K562 (cell line): ENCODE measurements at regions not wholly inside any gene's neighbourhood (a gene's known extent, or its start where the extent isn't known, plus 50 kb on each side); places are given as distances from the start of the nearest gene placed in this dataset.

Source experiments
- ATAC-seq: fragments of 200-7000 bp; cut with Tn5 transposase; 3 replicates; pipeline ENCODE4 v1.9.1; 2020; ENCODE audit warnings: moderate library complexity
- BruUV-seq: library from RNA; stranded (reverse); fragments of 400-500 nt; replicated peaks from 2 replicates; lab custom pipeline; 2021; lab: Mats Ljungman, UMichigan
- CTCF ChIA-PET: fragments of 300-600 bp; formaldehyde crosslinking; extraction: SDS; loops from one replicate; lab custom pipeline; 2021; ENCODE audit warnings: low intra/inter-chr PET ratio; lab: Yijun Ruan, JAX
- POLR2A ChIA-PET: fragments of 300-600, 350-650 bp; sonication (Branson Sonifier 250); formaldehyde crosslinking; extraction: SDS; loops from one replicate; lab custom pipeline; 2021; ENCODE audit warnings: antibody characterized with exemption, inconsistent platforms; lab: Yijun Ruan, JAX
- DNase-seq, 4 experiments: peaks; one replicate each; pipeline versions ENCODE4 v3.0.0 to v3.0.0-alpha.2; 2011 to 2018; ENCODE audit warnings: low spot score in 3 of 4, mixed read lengths in 3 of 4; ENCODE audit errors: extremely low read depth in 1 of 4
- FAIRE-seq: peaks from 2 replicates; lab custom pipeline; 2011; peaks lifted over from hg19 to GRCh38; lab: Jason Lieb, UNC
- H2AFZ ChIP-seq: 2 replicates; pipeline ENCODE4 v1.6.0; 2011; ENCODE audit warnings: low read depth, low read length, control low read depth, inconsistent platforms
- H3K27ac ChIP-seq: fragments of 200-600 bp; 3 replicates; pipeline ENCODE4 v1.8.0; 2011; ENCODE audit warnings: low read depth, mild to moderate bottlenecking, control low read depth, inconsistent platforms, low read length, moderate library complexity, mixed read lengths; ENCODE audit errors: extremely low read depth
- H3K27me3 ChIP-seq, 2 experiments: fragments of 300-600 bp in 1 of 2; 2 replicates in 1 of 2; 3 replicates in 1 of 2; pipeline versions ENCODE4 v1.6.0 to v1.8.0; 2011; ENCODE audit warnings: inconsistent platforms in 2 of 2, low read length in 2 of 2, mild to moderate bottlenecking in 1 of 2, mixed read lengths in 1 of 2, moderate library complexity in 1 of 2; ENCODE audit not compliant: control insufficient read depth in 2 of 2, insufficient read depth in 2 of 2
- H3K36me3 ChIP-seq: fragments of 300-600 bp; 3 replicates; pipeline ENCODE4 v1.8.0; 2011; ENCODE audit warnings: mild to moderate bottlenecking, low read length, inconsistent platforms; ENCODE audit not compliant: control insufficient read depth, insufficient read depth
- H3K4me1 ChIP-seq, 2 experiments: fragments of 200-600 bp in 1 of 2; replicated peaks in 1 of 2; 2 replicates in 1 of 2; 3 replicates in 1 of 2; pipeline versions ENCODE4 v1.5.1 to v1.8.0; 2011; ENCODE audit warnings: inconsistent platforms in 2 of 2, low read length in 2 of 2, mild to moderate bottlenecking in 1 of 2, mixed read lengths in 1 of 2, moderate library complexity in 1 of 2; ENCODE audit not compliant: control insufficient read depth in 2 of 2, insufficient read depth in 2 of 2
- H3K4me2 ChIP-seq: 2 replicates; pipeline ENCODE4 v1.6.1; 2011; ENCODE audit warnings: low read length, control low read depth, inconsistent platforms, mixed read lengths; ENCODE audit not compliant: insufficient read depth
- H3K4me3 ChIP-seq: fragments of 200-600 bp; sonication (generic), shearing (Covaris generic); 2 replicates; pipeline ENCODE4 v1.5.1; 2016; ENCODE audit warnings: control low read depth, inconsistent platforms
- H3K79me2 ChIP-seq: fragments of 200-600 bp; 3 replicates; pipeline ENCODE4 v1.8.0; 2011; ENCODE audit warnings: low read length, inconsistent platforms; ENCODE audit not compliant: control insufficient read depth, insufficient read depth
- H3K9ac ChIP-seq, 2 experiments: 2 replicates each; pipeline versions ENCODE4 v1.6.0 to v1.6.1; 2011; ENCODE audit warnings: low read depth in 2 of 2, low read length in 2 of 2, control low read depth in 1 of 2, inconsistent platforms in 1 of 2, mild to moderate bottlenecking in 1 of 2, mixed read lengths in 1 of 2; ENCODE audit not compliant: insufficient read depth in 1 of 2
- H3K9me1 ChIP-seq: one replicate; pipeline ENCODE4 v1.6.0; 2011; ENCODE audit warnings: inconsistent platforms, mild to moderate bottlenecking, low read length, moderate library complexity; ENCODE audit not compliant: control insufficient read depth, insufficient read depth
- H3K9me3 ChIP-seq: replicated peaks from 2 replicates; pipeline ENCODE4 v1.5.1; 2011; ENCODE audit warnings: low read depth, low read length, inconsistent platforms; ENCODE audit not compliant: control insufficient read depth, insufficient read depth
- H4K20me1 ChIP-seq: replicated peaks from 2 replicates; pipeline ENCODE4 v1.6.1; 2011; ENCODE audit warnings: low read length, inconsistent platforms, mixed read lengths; ENCODE audit not compliant: control insufficient read depth, insufficient read depth
- HNRNPL ChIP-seq: fragments of 200-400 bp; formaldehyde crosslinking; IDR thresholded peaks from 2 replicates; pipeline ENCODE4 v1.6.1; 2017; ENCODE audit warnings: low read depth, mild to moderate bottlenecking, low read length
- KLF13 ChIP-seq: fragments of 450-650 bp; IDR thresholded peaks from 2 replicates; pipeline ENCODE4 v1.6.1; 2016; ENCODE audit warnings: missing genetic modification characterization, low read depth, mild to moderate bottlenecking, missing compliant biosample characterization, moderate library complexity, borderline replicate concordance
- NCOA6 ChIP-seq: fragments of 450-650 bp; IDR thresholded peaks from 2 replicates; pipeline ENCODE4 v1.6.1; 2017; ENCODE audit warnings: mild to moderate bottlenecking
- NFIX ChIP-seq: fragments of 250-450 bp; sonication (Bioruptor Pico); IDR thresholded peaks from 2 replicates; pipeline ENCODE4 v1.4.0; 2020; ENCODE audit warnings: low read depth, mild to moderate bottlenecking, moderate library complexity
- RBBP5 ChIP-seq: fragments of 200-600 bp; sonication (generic); IDR thresholded peaks from 2 replicates; pipeline ENCODE4 v1.6.1; 2012; ENCODE audit warnings: borderline replicate concordance, mild to moderate bottlenecking, low read length, control low read depth, inconsistent platforms; ENCODE audit not compliant: insufficient read depth, poor library complexity, severe bottlenecking
- ZNF57 ChIP-seq: fragments of 450-650 bp; formaldehyde crosslinking; IDR thresholded peaks from 2 replicates; pipeline ENCODE4 v1.4.0; 2020; ENCODE audit warnings: mild to moderate bottlenecking, moderate library complexity
- in situ Hi-C: fragments of 300-500 bp; cut with MboI; formaldehyde crosslinking; loops from 4 replicates; pipeline ENCODE4 v1.15.0; 2018; ENCODE audit warnings: inconsistent platforms, mixed read lengths
- intact Hi-C: fragments of 100-400 bp; cut with micrococcal nuclease; formaldehyde crosslinking; loops from 2 replicates; pipeline ENCODE4 v1.14.2; 2022
- TF ChIP-seq, protein P1 (sequence below): fragments of 450-650 bp; IDR thresholded peaks from 2 replicates; pipeline ENCODE4 v1.6.1; 2016
- TF ChIP-seq, protein P2 (sequence below), 2 experiments: fragments of 450-650 bp; IDR thresholded peaks; 2 replicates each; pipeline ENCODE4 v1.6.1; 2016; ENCODE audit warnings: mild to moderate bottlenecking in 2 of 2, borderline replicate concordance in 1 of 2, low read depth in 1 of 2, moderate library complexity in 1 of 2
- TF ChIP-seq, protein P3 (sequence below): fragments of 450-650 bp; formaldehyde crosslinking; IDR thresholded peaks from 2 replicates; pipeline ENCODE4 v1.4.0; 2022; ENCODE audit warnings: mild to moderate bottlenecking, moderate library complexity

DNA sequence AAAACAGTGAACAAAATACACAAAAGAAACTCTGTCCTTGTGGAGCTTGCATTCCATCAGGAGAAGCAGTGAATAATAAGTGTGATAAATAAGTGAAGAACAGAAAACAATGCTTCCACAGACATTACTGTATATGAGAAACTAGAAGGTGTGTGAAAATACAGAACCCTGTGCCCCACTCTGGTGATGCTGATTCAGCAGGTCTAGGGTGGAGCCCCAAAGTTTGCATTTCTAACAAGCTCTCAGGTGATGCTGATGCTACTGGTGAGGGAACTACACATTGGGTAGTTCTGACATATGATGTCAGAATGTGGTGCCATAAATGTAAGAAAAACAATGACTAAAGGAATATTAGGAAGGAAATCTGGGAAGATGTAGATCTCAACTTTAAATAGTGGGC is 601.4 kb upstream of the BTBD3 start:
- intact Hi-C loops (no loop called here), in situ Hi-C loops (no loop called here)
- H3K4me1 ChIP-seq: no peaks in the 10 kb centered on the region
- FAIRE-seq (no peak), ATAC-seq (no peak), DNase-seq (no peak)
- H3K9me1 ChIP-seq: no peaks in the 10 kb centered on the region
- BruUV-seq: no TSS peak
- POLR2A ChIA-PET: no interaction called here
- no peaks in the 10 kb centered on the region for H3K36me3 ChIP-seq
- H3K27ac ChIP-seq: no peak overlapping the region
- no peaks in the 10 kb centered on the region for H3K79me2 ChIP-seq
- H3K9me3 ChIP-seq: no peaks in the 10 kb centered on the region
- no peak overlapping the region for H2AFZ ChIP-seq
- no peak overlapping the region for H3K4me2 ChIP-seq
- no peaks in the 10 kb centered on the region for H3K27me3 ChIP-seq
- H3K4me3 ChIP-seq: no peak overlapping the region
- H3K9ac ChIP-seq: no peak overlapping the region
- CTCF ChIA-PET: no interaction called here
- H4K20me1 ChIP-seq: no peaks in the 10 kb centered on the region
- TF ChIP-seq NFIX (no peak), HNRNPL (no peak), NCOA6 (no peak), KLF13 (tag) (no peak), RBBP5 (no peak), ZNF57 (CRISPR knock-in tag) (no peak)
- TF ChIP-seq, protein P1, sequence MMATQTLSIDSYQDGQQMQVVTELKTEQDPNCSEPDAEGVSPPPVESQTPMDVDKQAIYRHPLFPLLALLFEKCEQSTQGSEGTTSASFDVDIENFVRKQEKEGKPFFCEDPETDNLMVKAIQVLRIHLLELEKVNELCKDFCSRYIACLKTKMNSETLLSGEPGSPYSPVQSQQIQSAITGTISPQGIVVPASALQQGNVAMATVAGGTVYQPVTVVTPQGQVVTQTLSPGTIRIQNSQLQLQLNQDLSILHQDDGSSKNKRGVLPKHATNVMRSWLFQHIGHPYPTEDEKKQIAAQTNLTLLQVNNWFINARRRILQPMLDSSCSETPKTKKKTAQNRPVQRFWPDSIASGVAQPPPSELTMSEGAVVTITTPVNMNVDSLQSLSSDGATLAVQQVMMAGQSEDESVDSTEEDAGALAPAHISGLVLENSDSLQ: no peak
- TF ChIP-seq, protein P2, sequence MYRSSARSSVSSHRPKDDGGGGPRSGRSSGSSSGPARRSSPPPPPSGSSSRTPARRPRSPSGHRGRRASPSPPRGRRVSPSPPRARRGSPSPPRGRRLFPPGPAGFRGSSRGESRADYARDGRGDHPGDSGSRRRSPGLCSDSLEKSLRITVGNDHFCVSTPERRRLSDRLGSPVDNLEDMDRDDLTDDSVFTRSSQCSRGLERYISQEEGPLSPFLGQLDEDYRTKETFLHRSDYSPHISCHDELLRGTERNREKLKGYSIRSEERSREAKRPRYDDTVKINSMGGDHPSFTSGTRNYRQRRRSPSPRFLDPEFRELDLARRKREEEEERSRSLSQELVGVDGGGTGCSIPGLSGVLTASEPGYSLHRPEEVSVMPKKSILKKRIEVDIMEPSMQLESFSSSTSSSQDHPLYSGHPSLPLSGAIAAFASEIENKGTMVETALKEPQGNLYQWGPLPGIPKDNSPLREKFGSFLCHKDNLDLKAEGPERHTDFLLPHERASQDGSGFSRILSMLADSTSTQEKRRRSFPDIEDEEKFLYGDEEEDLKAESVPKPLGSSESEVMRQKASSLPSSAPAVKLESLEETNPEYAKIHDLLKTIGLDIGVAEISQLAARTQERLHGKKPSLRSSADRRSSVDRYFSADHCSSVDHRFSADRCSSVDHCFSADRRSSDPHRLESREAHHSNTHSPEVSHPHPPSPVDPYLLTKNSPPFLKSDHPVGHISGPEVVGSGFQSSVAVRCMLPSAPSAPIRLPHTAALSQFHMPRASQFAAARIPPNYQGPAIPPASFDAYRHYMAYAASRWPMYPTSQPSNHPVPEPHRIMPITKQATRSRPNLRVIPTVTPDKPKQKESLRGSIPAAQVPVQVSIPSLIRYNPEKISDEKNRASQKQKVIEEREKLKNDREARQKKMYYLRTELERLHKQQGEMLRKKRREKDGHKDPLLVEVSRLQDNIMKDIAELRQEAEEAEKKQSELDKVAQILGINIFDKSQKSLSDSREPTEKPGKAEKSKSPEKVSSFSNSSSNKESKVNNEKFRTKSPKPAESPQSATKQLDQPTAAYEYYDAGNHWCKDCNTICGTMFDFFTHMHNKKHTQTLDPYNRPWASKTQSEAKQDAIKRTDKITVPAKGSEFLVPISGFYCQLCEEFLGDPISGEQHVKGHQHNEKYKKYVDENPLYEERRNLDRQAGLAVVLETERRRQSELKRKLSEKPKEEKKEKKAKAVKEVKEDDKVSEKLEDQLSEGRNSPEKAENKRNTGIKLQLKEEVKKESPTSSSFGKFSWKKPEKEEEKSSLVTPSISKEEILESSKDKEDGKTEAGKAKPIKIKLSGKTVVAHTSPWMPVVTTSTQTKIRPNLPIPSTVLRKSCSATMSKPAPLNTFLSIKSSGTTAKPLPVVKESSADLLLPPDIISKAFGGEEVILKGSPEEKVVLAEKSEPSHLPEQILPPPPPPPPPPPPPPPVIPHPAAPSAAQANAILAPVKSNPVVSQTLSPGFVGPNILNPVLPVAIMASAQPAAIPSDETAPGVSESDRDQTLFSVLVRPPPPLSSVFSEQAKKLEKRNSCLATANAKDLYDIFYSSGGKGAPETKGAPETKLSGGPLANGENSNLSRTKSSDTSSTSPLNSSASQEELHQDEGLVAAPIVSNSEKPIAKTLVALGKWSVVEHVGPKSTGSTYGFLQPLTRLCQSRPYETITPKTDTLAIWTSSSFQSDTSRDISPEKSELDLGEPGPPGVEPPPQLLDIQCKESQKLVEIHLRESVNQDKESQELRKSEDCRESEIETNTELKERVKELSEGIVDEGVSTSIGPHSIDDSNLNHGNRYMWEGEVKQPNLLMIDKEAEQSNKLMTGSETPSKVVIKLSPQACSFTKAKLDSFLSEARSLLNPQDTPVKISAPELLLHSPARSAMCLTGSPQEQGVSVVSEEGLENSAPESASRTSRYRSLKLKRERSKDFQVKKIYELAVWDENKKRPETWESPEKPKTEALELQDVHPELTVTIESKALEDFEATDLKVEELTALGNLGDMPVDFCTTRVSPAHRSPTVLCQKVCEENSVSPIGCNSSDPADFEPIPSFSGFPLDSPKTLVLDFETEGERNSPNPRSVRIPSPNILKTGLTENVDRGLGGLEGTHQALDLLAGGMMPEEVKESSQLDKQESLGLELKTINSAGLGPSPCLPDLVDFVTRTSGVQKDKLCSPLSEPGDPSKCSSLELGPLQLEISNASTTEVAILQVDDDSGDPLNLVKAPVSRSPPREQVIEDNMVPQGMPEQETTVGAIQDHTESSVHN (IDR thresholded peaks at IDR 0.05; ENCODE audit: borderline replicate concordance in 1 of 2, low read depth in 1 of 2): no peak
- TF ChIP-seq, protein P3, sequence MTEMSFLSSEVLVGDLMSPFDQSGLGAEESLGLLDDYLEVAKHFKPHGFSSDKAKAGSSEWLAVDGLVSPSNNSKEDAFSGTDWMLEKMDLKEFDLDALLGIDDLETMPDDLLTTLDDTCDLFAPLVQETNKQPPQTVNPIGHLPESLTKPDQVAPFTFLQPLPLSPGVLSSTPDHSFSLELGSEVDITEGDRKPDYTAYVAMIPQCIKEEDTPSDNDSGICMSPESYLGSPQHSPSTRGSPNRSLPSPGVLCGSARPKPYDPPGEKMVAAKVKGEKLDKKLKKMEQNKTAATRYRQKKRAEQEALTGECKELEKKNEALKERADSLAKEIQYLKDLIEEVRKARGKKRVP: no peak
